ENCODE measurements at regions not wholly inside any gene's neighbourhood (a gene's known extent, or its start where the extent isn't known, plus 50 kb on each side); places are given as distances from the start of the nearest gene placed in this dataset.
"Not testable (repeated sequence)": the region's sequence is repeated elsewhere in the genome, so short reads cannot be mapped to it uniquely, and the experiment has no call there.

DNA sequence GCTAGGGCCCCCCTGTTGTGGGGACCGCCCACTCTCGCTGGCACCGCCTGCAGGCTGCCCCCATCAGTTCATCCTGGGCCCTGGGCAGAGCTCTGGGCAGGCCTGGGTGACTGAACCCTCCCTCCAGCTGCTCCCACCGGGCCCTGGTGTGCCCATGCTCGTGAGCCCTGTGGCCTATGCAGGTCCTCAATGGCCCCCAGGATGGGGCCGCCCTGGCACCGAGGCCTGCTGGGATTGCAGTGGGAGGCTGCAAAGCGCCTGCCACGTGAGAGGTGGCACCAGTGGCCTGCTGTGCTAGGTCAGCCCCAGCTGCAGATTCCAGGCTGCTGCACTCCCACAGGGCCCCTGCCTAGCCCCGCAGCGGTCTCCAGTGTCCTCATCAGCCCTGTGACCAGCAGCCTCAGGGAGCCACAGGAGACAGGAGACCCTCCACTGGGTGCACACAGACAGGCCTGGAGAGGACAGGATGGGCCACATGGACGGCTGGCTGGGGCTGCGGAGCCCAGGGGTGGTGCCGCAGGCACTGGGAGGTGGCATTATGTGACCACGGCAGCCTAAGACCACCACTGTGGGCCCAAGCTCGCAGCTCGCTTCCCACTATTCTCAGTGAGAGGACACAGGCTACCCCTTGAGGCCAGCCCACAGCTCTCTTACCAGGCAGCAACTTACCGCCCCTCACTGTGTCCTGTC, 199.4 kb downstream of the BCR start:
- TF ChIP-seq, protein P1, sequence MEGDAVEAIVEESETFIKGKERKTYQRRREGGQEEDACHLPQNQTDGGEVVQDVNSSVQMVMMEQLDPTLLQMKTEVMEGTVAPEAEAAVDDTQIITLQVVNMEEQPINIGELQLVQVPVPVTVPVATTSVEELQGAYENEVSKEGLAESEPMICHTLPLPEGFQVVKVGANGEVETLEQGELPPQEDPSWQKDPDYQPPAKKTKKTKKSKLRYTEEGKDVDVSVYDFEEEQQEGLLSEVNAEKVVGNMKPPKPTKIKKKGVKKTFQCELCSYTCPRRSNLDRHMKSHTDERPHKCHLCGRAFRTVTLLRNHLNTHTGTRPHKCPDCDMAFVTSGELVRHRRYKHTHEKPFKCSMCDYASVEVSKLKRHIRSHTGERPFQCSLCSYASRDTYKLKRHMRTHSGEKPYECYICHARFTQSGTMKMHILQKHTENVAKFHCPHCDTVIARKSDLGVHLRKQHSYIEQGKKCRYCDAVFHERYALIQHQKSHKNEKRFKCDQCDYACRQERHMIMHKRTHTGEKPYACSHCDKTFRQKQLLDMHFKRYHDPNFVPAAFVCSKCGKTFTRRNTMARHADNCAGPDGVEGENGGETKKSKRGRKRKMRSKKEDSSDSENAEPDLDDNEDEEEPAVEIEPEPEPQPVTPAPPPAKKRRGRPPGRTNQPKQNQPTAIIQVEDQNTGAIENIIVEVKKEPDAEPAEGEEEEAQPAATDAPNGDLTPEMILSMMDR (IDR thresholded peaks at IDR 0.05) = not testable (repeated sequence)
- not testable (repeated sequence) for TF ChIP-seq ZFX (IDR thresholded peaks at IDR 0.05; ENCODE audit: borderline replicate concordance)
